ENCODE measurements at regions not wholly inside any gene's neighbourhood (a gene's known extent, or its start where the extent isn't known, plus 50 kb on each side); places are given as distances from the start of the nearest gene placed in this dataset.

GRCh38 chr22:47627556-47628253 is 865.3 kb downstream of the TBC1D22A start:
- H2AK9ac ChIP-seq (replicated peaks; ENCODE audit: low read depth, low read length, poor library complexity) = no peak overlapping the region
- peaks cover 87% of the 10 kb centered on the region for H3K9me3 ChIP-seq (ENCODE audit: control insufficient read depth, insufficient read depth, low read length)
- no peak overlapping the region for H3K14ac ChIP-seq (replicated peaks; ENCODE audit: low read depth, low read length)
- no peaks in the 10 kb centered on the region for H3K4me1 ChIP-seq (ENCODE audit: control insufficient read depth, insufficient read depth, low read length)
- no peak overlapping the region for H3K4ac ChIP-seq (ENCODE audit: low read depth, low read length)
- peak overlapping the region; percentile 29 for H2AFZ ChIP-seq (replicated peaks; ENCODE audit: low read length, poor library complexity)
- 54% methylated on average over 9 of the region's 17 CpGs; no CpG with 5 or more reads in 1 of the 2 experiments for WGBS, 2 experiments (ENCODE audit: extremely low coverage in 2 of 2, insufficient read length in 1 of 2)
- DNase-seq (no peak), ATAC-seq (ENCODE audit: low read depth) (no peak)
- no peak overlapping the region for H2BK20ac ChIP-seq (ENCODE audit: low read depth, low read length)
- no peak overlapping the region for H3K56ac ChIP-seq (ENCODE audit: extremely low read depth, insufficient read depth, low read length)
- no peak overlapping the region for H3K23ac ChIP-seq (ENCODE audit: low read depth, low read length)
- H3K27ac ChIP-seq (ENCODE audit: insufficient read depth, low read length) = no peak overlapping the region
- no peak overlapping the region for H2BK5ac ChIP-seq (ENCODE audit: low read depth, low read length, poor library complexity, severe bottlenecking)
- no peak overlapping the region for H3K18ac ChIP-seq (ENCODE audit: low read depth, low read length)
- BruUV-seq (replicated peaks) = no TSS peak
- H3K4me3 ChIP-seq (ENCODE audit: insufficient read depth, low read depth, low read length) = no peak overlapping the region
- H3K9me1 ChIP-seq (ENCODE audit: insufficient read depth, low read length) = no peaks in the 10 kb centered on the region
- ChIA-PET POLR2A (ENCODE audit: unreplicated experiment) (no interaction called here), CTCF (no interaction called here)
- H2AK5ac ChIP-seq (ENCODE audit: low read depth, low read length) = no peak overlapping the region
- H3K4me2 ChIP-seq (ENCODE audit: low read depth, low read length) = no peak overlapping the region
- no peak overlapping the region for H4K5ac ChIP-seq (ENCODE audit: low read depth, low read length)
- intact Hi-C loops (cut with micrococcal nuclease) = no loop called here
- H3K79me1 ChIP-seq (ENCODE audit: low read depth in 1 of 2, low read length in 2 of 2) = no peaks in the 10 kb centered on the region
- dilution Hi-C loops (cut with HindIII; ENCODE audit: low sequenced_read_pairs, unreplicated experiment) = no loop called here
- H2BK15ac ChIP-seq (ENCODE audit: low read depth, low read length) = no peak overlapping the region
- in situ Hi-C loops (cut with MboI; ENCODE audit: low sequenced_read_pairs) = no loop called here
- no peaks in the 10 kb centered on the region for H3K36me3 ChIP-seq (ENCODE audit: control insufficient read depth, insufficient read depth, low read length)
- no peak overlapping the region for H4K91ac ChIP-seq (ENCODE audit: insufficient read depth, low read depth, low read length)
- no peak overlapping the region for H2BK120ac ChIP-seq (ENCODE audit: low read depth, low read length)
- TF ChIP-seq CTCF (conservative IDR thresholded peaks at IDR 0.05; ENCODE audit: low read depth, low read length) (no peak), MAZ (IDR thresholded peaks at IDR 0.05; ENCODE audit: borderline replicate concordance, low read depth, low read length) (no peak), NFE2L2 (IDR thresholded peaks at IDR 0.05; ENCODE audit: low read depth, low read length) (no peak), RAD21 (IDR thresholded peaks at IDR 0.05; ENCODE audit: low read length) (no peak), FOS (IDR thresholded peaks at IDR 0.05; ENCODE audit: low read depth, low read length) (no peak), ELK1 (IDR thresholded peaks at IDR 0.05; ENCODE audit: borderline replicate concordance, low read depth, low read length) (no peak), USF2 (IDR thresholded peaks at IDR 0.05; ENCODE audit: low read depth, low read length) (no peak), SMC3 (IDR thresholded peaks at IDR 0.05; ENCODE audit: low read depth, low read length) (no peak), BHLHE40 (IDR thresholded peaks at IDR 0.05; ENCODE audit: low read depth, low read length) (no peak), CEBPB (IDR thresholded peaks at IDR 0.05; ENCODE audit: low read depth, low read length) (no peak), POLR2A (IDR thresholded peaks at IDR 0.05; ENCODE audit: low read depth, low read length) (no peak), RCOR1 (IDR thresholded peaks at IDR 0.05; ENCODE audit: insufficient replicate concordance, low read length) (no peak)
- H3K27me3 ChIP-seq (ENCODE audit: control insufficient read depth, insufficient read depth, low read length) = no peaks in the 10 kb centered on the region
- H4K8ac ChIP-seq (ENCODE audit: low read depth in 2 of 2, low read length in 2 of 2) = no peak overlapping the region
- no peaks in the 10 kb centered on the region for H4K20me1 ChIP-seq (ENCODE audit: insufficient read depth, low read length)
- no peak overlapping the region for H3K9ac ChIP-seq (ENCODE audit: low read depth, low read length)

Measured in IMR-90 (cell line).